Stomach (tissue), 4 donors: ENCODE measurements at regions not wholly inside any gene's neighbourhood (a gene's known extent, or its start where the extent isn't known, plus 50 kb on each side); places are given as distances from the start of the nearest gene placed in this dataset.
"Not testable (repeated sequence)": the region's sequence is repeated elsewhere in the genome, so short reads cannot be mapped to it uniquely, and the experiment has no call there.

Source experiments
- EP300 ChIP-seq: sonication (generic); formaldehyde crosslinking; IDR thresholded peaks from one replicate; pipeline ENCODE4 v1.6.1; 2017; ENCODE audit warnings: antibody characterized with exemption
- POLR2AphosphoS5 ChIP-seq, 3 donors: sonication (generic); formaldehyde crosslinking; IDR thresholded peaks; one replicate each; pipeline ENCODE4 v1.6.1; 2016; ENCODE audit warnings: antibody characterized with exemption in 3 of 3
- TF ChIP-seq, protein P1 (sequence below), 7 experiments: fragments of 450-650 bp in 4 of 7; fragments of 200-600 bp in 3 of 7; sonication (generic) in 3 of 7; IDR thresholded peaks; one replicate each; pipeline ENCODE4 v1.5.1; 2016 to 2019; ENCODE audit warnings: antibody characterized with exemption in 7 of 7, control low read depth in 2 of 7, mild to moderate bottlenecking in 1 of 7

DNA sequence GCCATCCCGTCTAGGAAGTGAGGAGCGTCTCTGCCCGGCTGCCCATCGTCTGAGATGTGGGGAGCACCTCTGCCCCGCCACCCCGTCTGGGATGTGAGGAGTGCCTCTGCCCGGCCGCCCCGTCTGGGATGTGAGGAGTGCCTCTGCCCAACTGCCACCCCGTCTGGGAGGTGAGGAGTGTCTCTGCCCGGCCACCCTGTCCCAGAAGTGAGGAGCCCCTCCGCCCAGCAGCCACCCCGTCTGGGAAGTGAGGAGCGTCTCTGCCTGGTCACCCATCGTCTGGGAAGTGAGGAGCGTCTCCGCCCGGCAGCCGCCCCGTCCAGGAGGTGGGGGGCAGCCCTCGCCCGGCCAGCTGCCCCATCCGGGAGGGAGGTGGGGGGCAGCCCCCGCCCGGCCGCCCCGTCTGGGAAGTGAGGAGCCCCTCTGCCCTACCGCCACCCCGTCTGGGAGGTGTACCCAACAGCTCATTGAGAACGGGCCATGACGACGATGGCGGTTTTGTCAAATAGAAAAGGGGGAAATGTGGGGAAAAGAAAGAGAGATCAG lies 474.9 kb downstream of the IRS2 start:
- TF ChIP-seq, protein P1, sequence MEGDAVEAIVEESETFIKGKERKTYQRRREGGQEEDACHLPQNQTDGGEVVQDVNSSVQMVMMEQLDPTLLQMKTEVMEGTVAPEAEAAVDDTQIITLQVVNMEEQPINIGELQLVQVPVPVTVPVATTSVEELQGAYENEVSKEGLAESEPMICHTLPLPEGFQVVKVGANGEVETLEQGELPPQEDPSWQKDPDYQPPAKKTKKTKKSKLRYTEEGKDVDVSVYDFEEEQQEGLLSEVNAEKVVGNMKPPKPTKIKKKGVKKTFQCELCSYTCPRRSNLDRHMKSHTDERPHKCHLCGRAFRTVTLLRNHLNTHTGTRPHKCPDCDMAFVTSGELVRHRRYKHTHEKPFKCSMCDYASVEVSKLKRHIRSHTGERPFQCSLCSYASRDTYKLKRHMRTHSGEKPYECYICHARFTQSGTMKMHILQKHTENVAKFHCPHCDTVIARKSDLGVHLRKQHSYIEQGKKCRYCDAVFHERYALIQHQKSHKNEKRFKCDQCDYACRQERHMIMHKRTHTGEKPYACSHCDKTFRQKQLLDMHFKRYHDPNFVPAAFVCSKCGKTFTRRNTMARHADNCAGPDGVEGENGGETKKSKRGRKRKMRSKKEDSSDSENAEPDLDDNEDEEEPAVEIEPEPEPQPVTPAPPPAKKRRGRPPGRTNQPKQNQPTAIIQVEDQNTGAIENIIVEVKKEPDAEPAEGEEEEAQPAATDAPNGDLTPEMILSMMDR (IDR thresholded peaks at IDR 0.05), result not testable (repeated sequence)
- not testable (repeated sequence) for TF ChIP-seq EP300; POLR2AphosphoS5 (IDR thresholded peaks at IDR 0.05)
